ENCODE measurements at regions not wholly inside any gene's neighbourhood (a gene's known extent, or its start where the extent isn't known, plus 50 kb on each side); places are given as distances from the start of the nearest gene placed in this dataset.

- Histone ChIP-seq H3K27me3 (no peaks in the 10 kb centered on the region), H3K36me3 (no peaks in the 10 kb centered on the region), H3K9me3 (no peaks in the 10 kb centered on the region), H3K4me3 (no peak overlapping the region), H3K27ac (no peak overlapping the region), H3K4me1 (no peaks in the 10 kb centered on the region)
- no peak for DNase-seq
- TF ChIP-seq CTCF (IDR thresholded peaks at IDR 0.05) (no peak), POLR2A (IDR thresholded peaks at IDR 0.05) (no peak)
These were observed 227.0 kb upstream of the SIX2 start for GRCh38 chr2:45236268-45236667.

GRCh38 chr2:45233301-45233700, 224.0 kb upstream of the SIX2 start:
- Histone ChIP-seq H3K4me3 (no peak overlapping the region), H3K4me1 (no peaks in the 10 kb centered on the region), H3K27me3 (no peaks in the 10 kb centered on the region), H3K9me3 (no peaks in the 10 kb centered on the region), H3K27ac (no peak overlapping the region), H3K36me3 (no peaks in the 10 kb centered on the region)
- no peak for DNase-seq
- TF ChIP-seq POLR2A (IDR thresholded peaks at IDR 0.05) (no peak), CTCF (IDR thresholded peaks at IDR 0.05) (no peak)

- no peaks in the 10 kb centered on the region for H3K4me1 ChIP-seq
- no peaks in the 10 kb centered on the region for H3K27me3 ChIP-seq
- H3K27ac ChIP-seq = no peak overlapping the region
- no peak for DNase-seq
- TF ChIP-seq POLR2A (IDR thresholded peaks at IDR 0.05) = no peak
- TF ChIP-seq CTCF (IDR thresholded peaks at IDR 0.05) = no peak
- no peaks in the 10 kb centered on the region for H3K36me3 ChIP-seq
- no peak overlapping the region for H3K4me3 ChIP-seq
- H3K9me3 ChIP-seq = no peaks in the 10 kb centered on the region
These were observed 223.6 kb upstream of the SIX2 start for GRCh38 chr2:45232818-45233217.

GRCh38 chr2:45229411-45229810, 220.2 kb upstream of the SIX2 start:
- TF ChIP-seq CTCF (IDR thresholded peaks at IDR 0.05) (no peak), POLR2A (IDR thresholded peaks at IDR 0.05) (no peak)
- no peaks in the 10 kb centered on the region for H3K36me3 ChIP-seq
- H3K4me3 ChIP-seq = no peak overlapping the region
- H3K4me1 ChIP-seq = no peaks in the 10 kb centered on the region
- no peaks in the 10 kb centered on the region for H3K9me3 ChIP-seq
- DNase-seq = no peak
- H3K27me3 ChIP-seq = no peaks in the 10 kb centered on the region
- H3K27ac ChIP-seq = no peak overlapping the region

GRCh38 chr2:45227347-45227746, 218.1 kb upstream of the SIX2 start:
- no peak for TF ChIP-seq POLR2A (IDR thresholded peaks at IDR 0.05)
- no peak for TF ChIP-seq CTCF (IDR thresholded peaks at IDR 0.05)
- Histone ChIP-seq H3K4me1 (no peaks in the 10 kb centered on the region), H3K27ac (no peak overlapping the region), H3K9me3 (no peaks in the 10 kb centered on the region), H3K27me3 (no peaks in the 10 kb centered on the region), H3K36me3 (no peaks in the 10 kb centered on the region), H3K4me3 (no peak overlapping the region)
- no peak for DNase-seq

GRCh38 chr2:45224993-45225380, 215.7 kb upstream of the SIX2 start:
- Histone ChIP-seq H3K4me1 (no peaks in the 10 kb centered on the region), H3K27ac (no peak overlapping the region), H3K9me3 (no peaks in the 10 kb centered on the region), H3K36me3 (no peaks in the 10 kb centered on the region), H3K4me3 (no peak overlapping the region), H3K27me3 (no peaks in the 10 kb centered on the region)
- TF ChIP-seq CTCF (IDR thresholded peaks at IDR 0.05) (no peak), POLR2A (IDR thresholded peaks at IDR 0.05) (no peak)
- no peak for DNase-seq
